ENCODE measurements at regions not wholly inside any gene's neighbourhood (a gene's known extent, or its start where the extent isn't known, plus 50 kb on each side); places are given as distances from the start of the nearest gene placed in this dataset.

DNA sequence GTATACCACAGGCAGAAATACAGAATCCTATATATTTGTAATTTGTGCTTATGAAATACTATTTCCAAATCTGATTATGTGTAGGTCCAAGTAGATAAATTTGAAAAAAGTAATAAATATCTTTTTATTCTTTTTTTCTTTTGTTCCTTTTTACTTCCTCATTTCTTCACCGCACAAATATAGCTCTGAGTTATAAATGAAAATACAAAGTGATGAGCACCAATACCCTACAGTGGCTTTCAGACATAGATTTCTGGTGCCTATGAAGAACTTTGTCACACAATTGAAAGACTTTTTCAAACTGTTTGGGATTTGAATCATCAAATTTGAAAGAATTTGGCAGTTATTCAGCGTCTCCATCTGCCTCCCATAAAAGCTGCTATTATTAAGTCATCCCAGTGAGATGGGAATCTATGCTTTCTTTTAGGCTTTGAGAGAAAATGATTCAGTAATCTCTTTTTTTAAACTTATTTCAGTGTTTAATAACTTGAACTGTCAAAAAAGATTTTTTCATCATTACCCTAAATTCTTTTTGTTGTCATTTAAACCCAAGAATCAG lies 363.6 kb upstream of the GOLIM4 start:
- TF ChIP-seq, protein P1, sequence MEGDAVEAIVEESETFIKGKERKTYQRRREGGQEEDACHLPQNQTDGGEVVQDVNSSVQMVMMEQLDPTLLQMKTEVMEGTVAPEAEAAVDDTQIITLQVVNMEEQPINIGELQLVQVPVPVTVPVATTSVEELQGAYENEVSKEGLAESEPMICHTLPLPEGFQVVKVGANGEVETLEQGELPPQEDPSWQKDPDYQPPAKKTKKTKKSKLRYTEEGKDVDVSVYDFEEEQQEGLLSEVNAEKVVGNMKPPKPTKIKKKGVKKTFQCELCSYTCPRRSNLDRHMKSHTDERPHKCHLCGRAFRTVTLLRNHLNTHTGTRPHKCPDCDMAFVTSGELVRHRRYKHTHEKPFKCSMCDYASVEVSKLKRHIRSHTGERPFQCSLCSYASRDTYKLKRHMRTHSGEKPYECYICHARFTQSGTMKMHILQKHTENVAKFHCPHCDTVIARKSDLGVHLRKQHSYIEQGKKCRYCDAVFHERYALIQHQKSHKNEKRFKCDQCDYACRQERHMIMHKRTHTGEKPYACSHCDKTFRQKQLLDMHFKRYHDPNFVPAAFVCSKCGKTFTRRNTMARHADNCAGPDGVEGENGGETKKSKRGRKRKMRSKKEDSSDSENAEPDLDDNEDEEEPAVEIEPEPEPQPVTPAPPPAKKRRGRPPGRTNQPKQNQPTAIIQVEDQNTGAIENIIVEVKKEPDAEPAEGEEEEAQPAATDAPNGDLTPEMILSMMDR (IDR thresholded peaks at IDR 0.05; ENCODE audit: borderline replicate concordance, extremely low read depth, low read length, poor library complexity, severe bottlenecking) = no peak
- no peak for TF ChIP-seq EZH2 (IDR thresholded peaks at IDR 0.05; ENCODE audit: borderline replicate concordance, low read depth, low read length, severe bottlenecking)
